Loucy (cell line): ENCODE measurements at regions not wholly inside any gene's neighbourhood (a gene's known extent, or its start where the extent isn't known, plus 50 kb on each side); places are given as distances from the start of the nearest gene placed in this dataset.

ENCODE experiments used
- H2AFZ ChIP-seq: fragments of 200-600 bp; sonication (generic); 2 replicates; pipeline ENCODE4 v1.6.0; 2016; ENCODE audit warnings: antibody characterized with exemption, mild to moderate bottlenecking, low read length, moderate library complexity
- H3F3A ChIP-seq: fragments of 200-600 bp; 2 replicates; pipeline ENCODE4 v1.6.0; 2016; ENCODE audit warnings: antibody characterized with exemption, low read depth, mild to moderate bottlenecking
- H3K27me3 ChIP-seq: fragments of 200-600 bp; sonication (generic); 2 replicates; pipeline ENCODE4 v1.6.1; 2014; ENCODE audit warnings: low read length, mild to moderate bottlenecking; ENCODE audit not compliant: insufficient read depth, poor library complexity, severe bottlenecking
- H3K36me3 ChIP-seq: fragments of 200-600 bp; sonication (generic); 2 replicates; pipeline ENCODE4 v1.6.1; 2016; ENCODE audit warnings: low read length; ENCODE audit not compliant: insufficient read depth
- H3K4me1 ChIP-seq: fragments of 200-600 bp; sonication (generic); 2 replicates; pipeline ENCODE4 v1.5.1; 2014; ENCODE audit warnings: low read length, mild to moderate bottlenecking; ENCODE audit not compliant: insufficient read depth, poor library complexity, severe bottlenecking
- H3K4me2 ChIP-seq: fragments of 200-600 bp; sonication (generic); 2 replicates; pipeline ENCODE4 v1.6.0; 2014; ENCODE audit warnings: antibody characterized with exemption, low read length, low read depth, mild to moderate bottlenecking; ENCODE audit not compliant: poor library complexity, severe bottlenecking
- H3K4me3 ChIP-seq: fragments of 200-600 bp; sonication (generic); 2 replicates; pipeline ENCODE4 v1.5.1; 2014; ENCODE audit warnings: low read length, mild to moderate bottlenecking, mixed read lengths; ENCODE audit not compliant: poor library complexity, severe bottlenecking
- H3K79me2 ChIP-seq: fragments of 200-600 bp; sonication (generic); 2 replicates; pipeline ENCODE4 v1.6.1; 2014; ENCODE audit warnings: low read length; ENCODE audit not compliant: insufficient read depth
- H3K9ac ChIP-seq: fragments of 200-600 bp; sonication (generic); 2 replicates; pipeline ENCODE4 v1.6.0; 2014; ENCODE audit warnings: mild to moderate bottlenecking, low read depth, low read length, moderate library complexity; ENCODE audit not compliant: poor library complexity, severe bottlenecking
- H3K9me2 ChIP-seq: fragments of 200-600 bp; sonication (generic); replicated peaks from 2 replicates; pipeline ENCODE4 v1.6.1; 2016; ENCODE audit warnings: low read depth, low read length, mixed read lengths
- H3K9me3 ChIP-seq: fragments of 200-600 bp; sonication (generic); 2 replicates; pipeline ENCODE4 v1.6.1; 2014; ENCODE audit warnings: mild to moderate bottlenecking, antibody characterized with exemption, low read length, low read depth; ENCODE audit not compliant: insufficient read depth
- H4K20me1 ChIP-seq: fragments of 200-600 bp; sonication (generic); 2 replicates; pipeline ENCODE4 v1.6.0; 2014; ENCODE audit warnings: antibody characterized with exemption, low read length, mild to moderate bottlenecking; ENCODE audit not compliant: insufficient read depth, poor library complexity, severe bottlenecking
- EZH2phosphoT487 ChIP-seq: fragments of 200-600 bp; IDR thresholded peaks from 2 replicates; pipeline ENCODE4 v1.6.1; 2018; ENCODE audit warnings: antibody characterized with exemption, mild to moderate bottlenecking, moderate library complexity, borderline replicate concordance
- TF ChIP-seq, protein P1 (sequence below): fragments of 200-600 bp; sonication (generic); conservative IDR thresholded peaks from 2 replicates; pipeline ENCODE4 v1.5.1; 2014; ENCODE audit warnings: mild to moderate bottlenecking, antibody characterized with exemption, low read length

DNA sequence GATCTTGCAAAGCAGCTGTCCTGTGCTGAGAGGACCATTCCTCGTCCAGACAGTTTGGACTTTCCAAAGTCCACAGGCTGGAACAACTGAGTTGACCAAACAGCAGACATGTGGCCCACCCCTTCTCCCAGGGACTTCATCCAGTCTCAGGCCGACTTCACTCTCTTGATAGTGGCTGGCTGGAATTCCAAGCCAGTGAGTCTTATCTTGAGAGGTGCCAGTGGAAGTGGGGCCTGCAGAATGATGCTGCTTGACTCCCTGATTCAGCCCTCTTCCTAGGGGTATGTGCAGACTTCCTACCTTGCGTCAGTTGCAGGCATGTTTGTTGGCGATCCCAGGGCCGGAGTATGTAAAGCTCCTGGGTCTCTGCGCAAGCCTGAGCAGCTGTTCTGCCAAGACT, 131.4 kb upstream of the TSLP start:
- H2AFZ ChIP-seq: no peak overlapping the region
- H4K20me1 ChIP-seq: no peaks in the 10 kb centered on the region
- no peaks in the 10 kb centered on the region for H3K79me2 ChIP-seq
- H3K27me3 ChIP-seq: no peaks in the 10 kb centered on the region
- H3K9me3 ChIP-seq: no peaks in the 10 kb centered on the region
- no peak overlapping the region for H3K4me3 ChIP-seq
- H3K9me2 ChIP-seq: no peaks in the 10 kb centered on the region
- no peak overlapping the region for H3K4me2 ChIP-seq
- TF ChIP-seq, protein P1, sequence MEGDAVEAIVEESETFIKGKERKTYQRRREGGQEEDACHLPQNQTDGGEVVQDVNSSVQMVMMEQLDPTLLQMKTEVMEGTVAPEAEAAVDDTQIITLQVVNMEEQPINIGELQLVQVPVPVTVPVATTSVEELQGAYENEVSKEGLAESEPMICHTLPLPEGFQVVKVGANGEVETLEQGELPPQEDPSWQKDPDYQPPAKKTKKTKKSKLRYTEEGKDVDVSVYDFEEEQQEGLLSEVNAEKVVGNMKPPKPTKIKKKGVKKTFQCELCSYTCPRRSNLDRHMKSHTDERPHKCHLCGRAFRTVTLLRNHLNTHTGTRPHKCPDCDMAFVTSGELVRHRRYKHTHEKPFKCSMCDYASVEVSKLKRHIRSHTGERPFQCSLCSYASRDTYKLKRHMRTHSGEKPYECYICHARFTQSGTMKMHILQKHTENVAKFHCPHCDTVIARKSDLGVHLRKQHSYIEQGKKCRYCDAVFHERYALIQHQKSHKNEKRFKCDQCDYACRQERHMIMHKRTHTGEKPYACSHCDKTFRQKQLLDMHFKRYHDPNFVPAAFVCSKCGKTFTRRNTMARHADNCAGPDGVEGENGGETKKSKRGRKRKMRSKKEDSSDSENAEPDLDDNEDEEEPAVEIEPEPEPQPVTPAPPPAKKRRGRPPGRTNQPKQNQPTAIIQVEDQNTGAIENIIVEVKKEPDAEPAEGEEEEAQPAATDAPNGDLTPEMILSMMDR: no peak
- no peak for TF ChIP-seq EZH2phosphoT487
- H3K9ac ChIP-seq: no peak overlapping the region
- no peaks in the 10 kb centered on the region for H3K36me3 ChIP-seq
- no peaks in the 10 kb centered on the region for H3F3A ChIP-seq
- H3K4me1 ChIP-seq: no peaks in the 10 kb centered on the region

DNA sequence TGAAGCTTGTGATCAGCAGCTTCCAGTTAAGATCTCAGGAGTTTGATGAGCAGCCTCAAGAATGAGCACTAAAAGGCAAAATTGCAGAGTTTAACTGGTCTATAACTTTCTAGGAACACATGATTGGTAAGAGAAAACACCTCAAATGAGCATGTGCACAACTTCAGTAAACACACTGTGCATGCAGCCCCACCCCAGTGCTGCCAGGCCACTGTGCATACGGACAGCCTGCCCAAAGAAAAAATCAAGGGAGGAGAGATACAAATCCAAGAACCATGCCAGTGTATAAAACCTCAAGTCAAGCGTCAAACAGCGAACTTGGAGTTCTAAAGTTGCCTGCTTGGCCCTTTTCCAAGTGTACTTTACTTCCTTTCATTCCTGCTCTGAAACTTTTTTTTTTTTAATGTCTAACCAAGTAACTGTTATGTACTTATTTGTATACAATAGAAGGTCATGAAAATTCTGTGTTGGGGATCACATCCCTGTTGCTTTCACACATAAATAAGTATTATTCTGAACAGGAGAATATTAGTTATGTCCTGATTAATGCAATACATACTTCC, 125.6 kb upstream of the TSLP start:
- no peaks in the 10 kb centered on the region for H3K36me3 ChIP-seq
- no peak overlapping the region for H3K4me2 ChIP-seq
- H2AFZ ChIP-seq: no peak overlapping the region

DNA sequence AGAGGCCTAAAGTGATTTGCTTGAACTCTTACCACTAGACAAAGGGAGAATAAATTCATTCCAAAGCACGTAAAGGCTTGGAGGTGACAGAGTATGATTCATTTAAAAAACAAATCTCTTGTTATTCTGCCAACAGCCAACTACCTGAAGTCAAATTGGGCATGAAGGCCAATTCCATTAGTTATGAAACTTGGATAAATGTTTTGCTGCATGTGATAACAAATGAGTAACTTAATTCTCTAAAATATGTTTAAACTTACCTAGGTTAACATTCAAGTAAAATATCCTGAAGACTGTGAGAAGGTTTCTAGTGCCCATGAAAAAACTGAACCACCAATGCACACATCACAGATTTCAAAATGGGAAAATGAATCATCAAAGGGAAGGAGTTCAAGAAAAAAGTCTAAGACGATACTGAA, 120.1 kb upstream of the TSLP start:
- Histone ChIP-seq H3K79me2 (no peaks in the 10 kb centered on the region), H3K4me1 (no peaks in the 10 kb centered on the region), H3K4me3 (no peak overlapping the region), H2AFZ (no peak overlapping the region), H3K9me3 (no peaks in the 10 kb centered on the region), H3K4me2 (no peak overlapping the region), H3K36me3 (no peaks in the 10 kb centered on the region), H3F3A (no peaks in the 10 kb centered on the region), H3K9me2 (no peaks in the 10 kb centered on the region), H4K20me1 (no peaks in the 10 kb centered on the region), H3K27me3 (no peaks in the 10 kb centered on the region), H3K9ac (no peak overlapping the region)
- TF ChIP-seq EZH2phosphoT487: no peak
- TF ChIP-seq, protein P1: no peak

More for the DNA sequence above, 125.6 kb upstream of the TSLP start:
- H3K9me2 ChIP-seq: no peaks in the 10 kb centered on the region
- no peaks in the 10 kb centered on the region for H4K20me1 ChIP-seq
- H3K4me1 ChIP-seq: no peaks in the 10 kb centered on the region
- no peaks in the 10 kb centered on the region for H3K79me2 ChIP-seq
- TF ChIP-seq EZH2phosphoT487: no peak
- TF ChIP-seq, protein P1: no peak
- H3K4me3 ChIP-seq: no peak overlapping the region
- H3K9me3 ChIP-seq: no peaks in the 10 kb centered on the region
- H3K27me3 ChIP-seq: no peaks in the 10 kb centered on the region
- H3F3A ChIP-seq: no peaks in the 10 kb centered on the region
- no peak overlapping the region for H3K9ac ChIP-seq
